Mucosa of gallbladder (tissue), 1 donor: ENCODE measurements at regions not wholly inside any gene's neighbourhood (a gene's known extent, or its start where the extent isn't known, plus 50 kb on each side); places are given as distances from the start of the nearest gene placed in this dataset.

Experiments used
- DNase-seq: peaks from one replicate; pipeline ENCODE4 v3.0.0-alpha.2; 2020; ENCODE audit warnings: low spot score
- donor health status: DM: no; HTN: no; CAD: no.

GRCh38 chr12:125271892-125272291, 206.7 kb downstream of the AACS start:
- no peak for DNase-seq

- DNase-seq, result no peak
Observed at GRCh38 chr12:125272383-125272933, 207.2 kb downstream of the AACS start.

GRCh38 chr12:125276567-125276966, 211.3 kb downstream of the AACS start:
- DNase-seq, result no peak

GRCh38 chr12:125280482-125281377, 215.5 kb downstream of the AACS start:
- no peak for DNase-seq

GRCh38 chr12:125282921-125283320, 217.7 kb downstream of the AACS start:
- DNase-seq, result no peak

GRCh38 chr12:125283521-125283920, 218.3 kb downstream of the AACS start:
- DNase-seq, result no peak

- DNase-seq, result no peak
Observed at GRCh38 chr12:125284087-125284486, 218.9 kb downstream of the AACS start.

- no peak for DNase-seq
Observed at GRCh38 chr12:125284945-125285685, 219.9 kb downstream of the AACS start.

GRCh38 chr12:125286005-125286727, 220.9 kb downstream of the AACS start:
- DNase-seq, result no peak

- DNase-seq, result no peak
Observed at GRCh38 chr12:125287155-125287847, 222.1 kb downstream of the AACS start.

GRCh38 chr12:125288931-125289928, 224.0 kb downstream of the AACS start:
- no peak for DNase-seq

- DNase-seq, result no peak
Observed at GRCh38 chr12:125289970-125290369, 224.7 kb downstream of the AACS start.

GRCh38 chr12:125292700-125293099, 227.5 kb downstream of the AACS start:
- DNase-seq, result no peak

- DNase-seq, result no peak
Observed at GRCh38 chr12:125295550-125295949, 230.3 kb downstream of the AACS start.

- DNase-seq, result no peak
Observed at GRCh38 chr12:125296701-125297100, 231.5 kb downstream of the AACS start.

GRCh38 chr12:125299840-125300239, 234.6 kb downstream of the AACS start:
- no peak for DNase-seq

- no peak for DNase-seq
Observed at GRCh38 chr12:125300249-125300648, 235.0 kb downstream of the AACS start.

- no peak for DNase-seq
Observed at GRCh38 chr12:125303337-125303736, 238.1 kb downstream of the AACS start.

- DNase-seq, result no peak
Observed at GRCh38 chr12:125304029-125304428, 238.8 kb downstream of the AACS start.

GRCh38 chr12:125305231-125305630, 240.0 kb downstream of the AACS start:
- DNase-seq, result no peak
